WTC11 (cell line): ENCODE measurements at regions not wholly inside any gene's neighbourhood (a gene's known extent, or its start where the extent isn't known, plus 50 kb on each side); places are given as distances from the start of the nearest gene placed in this dataset.

Experiments used
- ATAC-seq: fragments of 200-7000 bp; cut with Tn5 transposase; 2 replicates; pipeline ENCODE4 v1.10.0; 2021; ENCODE audit warnings: mild to moderate bottlenecking, moderate library complexity
- CTCF ChIA-PET: fragments of 300-600 bp; sonication (Branson Sonifier 250); formaldehyde crosslinking; loops from one replicate; lab custom pipeline; 2021; ENCODE audit warnings: antibody characterized with exemption; lab: Charles Lee
- POLR2A ChIA-PET: fragments of 350-600 bp; sonication (Branson Sonifier 250); formaldehyde crosslinking; loops from one replicate; lab custom pipeline; 2021; ENCODE audit warnings: antibody characterized with exemption; lab: Charles Lee
- DNase-seq: peaks from one replicate; pipeline ENCODE4 v3.0.0; 2021; ENCODE audit warnings: low spot score
- H3K27ac Mint-ChIP-seq: 2 replicates; pipeline ENCODE4 v1.8.0; 2021; ENCODE audit warnings: mixed read lengths
- H3K27me3 Mint-ChIP-seq: 2 replicates; pipeline ENCODE4 v1.8.0; 2021; ENCODE audit warnings: low read depth, mild to moderate bottlenecking, moderate library complexity, mixed read lengths
- H3K36me3 Mint-ChIP-seq: 2 replicates; pipeline ENCODE4 v1.8.0; 2021; ENCODE audit warnings: mixed read lengths
- H3K4me1 Mint-ChIP-seq: 2 replicates; pipeline ENCODE4 v1.8.0; 2022; ENCODE audit warnings: mixed read lengths
- H3K4me3 Mint-ChIP-seq: 2 replicates; pipeline ENCODE4 v1.8.0; 2021; ENCODE audit warnings: mild to moderate bottlenecking, moderate library complexity, mixed read lengths
- H3K9me3 Mint-ChIP-seq: 2 replicates; pipeline ENCODE4 v1.8.0; 2021; ENCODE audit warnings: mixed read lengths
- FOXK1 ChIP-seq: sonication (generic); formaldehyde crosslinking; IDR thresholded peaks from 2 replicates; pipeline ENCODE4 v1.8.0; 2022; ENCODE audit warnings: mild to moderate bottlenecking, moderate library complexity, missing genetic modification reagents
- GTF2I ChIP-seq: fragments of 250-450 bp; sonication (Bioruptor Pico); conservative IDR thresholded peaks from 2 replicates; pipeline ENCODE4 v1.4.0; 2021; ENCODE audit warnings: mild to moderate bottlenecking
- NFE2L1 ChIP-seq: sonication (generic); formaldehyde crosslinking; IDR thresholded peaks from 2 replicates; pipeline ENCODE4 v1.8.1; 2023; ENCODE audit warnings: missing genetic modification reagents
- SMAD4 ChIP-seq: sonication (generic); formaldehyde crosslinking; IDR thresholded peaks from 2 replicates; pipeline ENCODE4 v1.8.0; 2022; ENCODE audit warnings: mild to moderate bottlenecking, missing genetic modification reagents
- SP1 ChIP-seq: sonication (generic); formaldehyde crosslinking; conservative IDR thresholded peaks from 2 replicates; pipeline ENCODE4 v1.8.1; 2022; ENCODE audit warnings: missing genetic modification reagents
- ZNF138 ChIP-seq: sonication (generic); formaldehyde crosslinking; conservative IDR thresholded peaks from 2 replicates; pipeline ENCODE4 v1.8.1; 2022; ENCODE audit warnings: mild to moderate bottlenecking, moderate library complexity, missing genetic modification reagents
- TF ChIP-seq, protein P1 (sequence below): fragments of 200-600 bp; IDR thresholded peaks from 2 replicates; pipeline ENCODE4 v1.8.0; 2022; ENCODE audit warnings: antibody characterized with exemption
- TF ChIP-seq, protein P2 (sequence below): sonication (generic); formaldehyde crosslinking; IDR thresholded peaks from 2 replicates; pipeline ENCODE4 v1.8.1; 2023; ENCODE audit warnings: mild to moderate bottlenecking, missing genetic modification reagents, moderate library complexity
- TF ChIP-seq, protein P3 (sequence below): sonication (generic); formaldehyde crosslinking; IDR thresholded peaks from 2 replicates; pipeline ENCODE4 v1.8.1; 2022; ENCODE audit warnings: missing genetic modification reagents, borderline replicate concordance
- TF ChIP-seq, protein P4 (sequence below): sonication (generic); formaldehyde crosslinking; IDR thresholded peaks from 2 replicates; pipeline ENCODE4 v1.8.1; 2022; ENCODE audit warnings: low read depth, missing genetic modification reagents, borderline replicate concordance
- TF ChIP-seq, protein P5 (sequence below): sonication (generic); formaldehyde crosslinking; IDR thresholded peaks from 2 replicates; pipeline ENCODE4 v1.8.0; 2022; ENCODE audit warnings: missing genetic modification reagents
- TF ChIP-seq, protein P6 (sequence below): fragments of 250-450 bp; sonication (Bioruptor Pico); conservative IDR thresholded peaks from 2 replicates; pipeline ENCODE4 v1.9.0; 2021; ENCODE audit warnings: mild to moderate bottlenecking

DNA sequence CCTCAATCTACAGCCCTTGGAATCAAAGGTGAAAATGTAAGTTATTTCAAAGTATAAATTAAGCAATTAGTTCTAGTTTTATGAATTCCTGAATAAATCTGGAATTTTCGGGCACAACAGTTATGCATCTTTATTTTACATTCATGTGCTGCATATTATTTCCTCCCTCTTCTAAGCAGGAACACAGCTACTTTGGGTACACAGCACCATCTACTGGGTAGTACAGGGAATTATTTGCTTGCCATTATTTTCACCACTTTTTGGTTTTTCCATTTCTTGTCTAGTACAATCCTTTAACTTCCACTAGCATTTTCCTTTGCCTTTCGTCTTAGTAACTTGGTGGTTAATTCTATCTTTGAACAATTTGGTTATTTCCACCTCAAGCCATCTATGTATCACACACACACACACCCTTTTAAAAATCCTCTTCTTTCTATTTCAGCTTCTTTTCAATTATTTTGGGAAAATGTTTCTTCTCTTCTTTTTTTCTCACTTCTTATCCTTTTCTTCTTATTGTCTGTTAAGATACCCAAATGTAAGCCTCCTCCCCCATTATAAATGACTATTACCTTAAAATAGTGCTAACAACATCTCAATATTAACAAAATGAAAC, 451.0 kb downstream of the MFSD1 start:
- H3K27me3 Mint-ChIP-seq = no peaks in the 10 kb centered on the region; the same call in 1 of the 2 replicates
- no peak for DNase-seq
- no peak overlapping the region for H3K4me3 Mint-ChIP-seq
- ChIA-PET CTCF (interaction anchor here (0.7 to 2.4 kb wide), 15 partner anchors 8 to 525 kb away, joined by 3 to 8 read pairs (median 4); partner anchors contain the start of gene MFSD1), POLR2A (no interaction called here)
- TF ChIP-seq, protein P1, sequence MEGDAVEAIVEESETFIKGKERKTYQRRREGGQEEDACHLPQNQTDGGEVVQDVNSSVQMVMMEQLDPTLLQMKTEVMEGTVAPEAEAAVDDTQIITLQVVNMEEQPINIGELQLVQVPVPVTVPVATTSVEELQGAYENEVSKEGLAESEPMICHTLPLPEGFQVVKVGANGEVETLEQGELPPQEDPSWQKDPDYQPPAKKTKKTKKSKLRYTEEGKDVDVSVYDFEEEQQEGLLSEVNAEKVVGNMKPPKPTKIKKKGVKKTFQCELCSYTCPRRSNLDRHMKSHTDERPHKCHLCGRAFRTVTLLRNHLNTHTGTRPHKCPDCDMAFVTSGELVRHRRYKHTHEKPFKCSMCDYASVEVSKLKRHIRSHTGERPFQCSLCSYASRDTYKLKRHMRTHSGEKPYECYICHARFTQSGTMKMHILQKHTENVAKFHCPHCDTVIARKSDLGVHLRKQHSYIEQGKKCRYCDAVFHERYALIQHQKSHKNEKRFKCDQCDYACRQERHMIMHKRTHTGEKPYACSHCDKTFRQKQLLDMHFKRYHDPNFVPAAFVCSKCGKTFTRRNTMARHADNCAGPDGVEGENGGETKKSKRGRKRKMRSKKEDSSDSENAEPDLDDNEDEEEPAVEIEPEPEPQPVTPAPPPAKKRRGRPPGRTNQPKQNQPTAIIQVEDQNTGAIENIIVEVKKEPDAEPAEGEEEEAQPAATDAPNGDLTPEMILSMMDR = peak; percentile 80
- TF ChIP-seq, protein P2, sequence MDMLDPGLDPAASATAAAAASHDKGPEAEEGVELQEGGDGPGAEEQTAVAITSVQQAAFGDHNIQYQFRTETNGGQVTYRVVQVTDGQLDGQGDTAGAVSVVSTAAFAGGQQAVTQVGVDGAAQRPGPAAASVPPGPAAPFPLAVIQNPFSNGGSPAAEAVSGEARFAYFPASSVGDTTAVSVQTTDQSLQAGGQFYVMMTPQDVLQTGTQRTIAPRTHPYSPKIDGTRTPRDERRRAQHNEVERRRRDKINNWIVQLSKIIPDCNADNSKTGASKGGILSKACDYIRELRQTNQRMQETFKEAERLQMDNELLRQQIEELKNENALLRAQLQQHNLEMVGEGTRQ = no peak
- H3K9me3 Mint-ChIP-seq = no peaks in the 10 kb centered on the region
- H3K4me1 Mint-ChIP-seq = no peaks in the 10 kb centered on the region
- H3K27ac Mint-ChIP-seq = no peak overlapping the region
- H3K36me3 Mint-ChIP-seq = no peaks in the 10 kb centered on the region
- ATAC-seq = peak; percentile 34; the same call in 1 of the 2 replicates

DNA sequence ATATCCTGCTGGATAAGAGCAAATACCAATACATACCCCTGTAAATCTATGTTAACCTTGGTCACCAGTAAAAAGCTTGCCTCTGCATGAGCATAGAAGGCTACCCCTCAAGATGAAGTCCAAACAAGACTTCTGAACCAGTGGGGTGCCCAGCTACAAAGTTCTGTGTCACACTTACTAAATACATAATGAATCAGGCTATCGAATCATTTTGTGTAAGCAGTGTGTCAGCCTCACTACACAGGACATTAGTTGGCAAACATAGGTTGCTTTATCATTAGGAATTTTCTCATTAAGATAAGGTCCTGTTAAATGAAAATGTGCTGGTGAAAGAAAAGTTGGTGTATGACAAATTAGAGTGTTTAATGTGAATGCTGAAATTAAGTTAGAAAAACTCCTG, 452.0 kb downstream of the MFSD1 start:
- Mint-ChIP-seq H3K27ac (no peak overlapping the region), H3K4me1 (no peaks in the 10 kb centered on the region), H3K4me3 (no peak overlapping the region), H3K36me3 (no peaks in the 10 kb centered on the region), H3K27me3 (no peaks in the 10 kb centered on the region; the same call in 1 of the 2 replicates), H3K9me3 (no peaks in the 10 kb centered on the region)
- POLR2A ChIA-PET = no interaction called here
- TF ChIP-seq NFE2L1 (CRISPR knock-in tag) = no peak
- TF ChIP-seq GTF2I (CRISPR knock-in tag) = no peak
- TF ChIP-seq ZNF138 (CRISPR knock-in tag) = no peak
- TF ChIP-seq, protein P3, sequence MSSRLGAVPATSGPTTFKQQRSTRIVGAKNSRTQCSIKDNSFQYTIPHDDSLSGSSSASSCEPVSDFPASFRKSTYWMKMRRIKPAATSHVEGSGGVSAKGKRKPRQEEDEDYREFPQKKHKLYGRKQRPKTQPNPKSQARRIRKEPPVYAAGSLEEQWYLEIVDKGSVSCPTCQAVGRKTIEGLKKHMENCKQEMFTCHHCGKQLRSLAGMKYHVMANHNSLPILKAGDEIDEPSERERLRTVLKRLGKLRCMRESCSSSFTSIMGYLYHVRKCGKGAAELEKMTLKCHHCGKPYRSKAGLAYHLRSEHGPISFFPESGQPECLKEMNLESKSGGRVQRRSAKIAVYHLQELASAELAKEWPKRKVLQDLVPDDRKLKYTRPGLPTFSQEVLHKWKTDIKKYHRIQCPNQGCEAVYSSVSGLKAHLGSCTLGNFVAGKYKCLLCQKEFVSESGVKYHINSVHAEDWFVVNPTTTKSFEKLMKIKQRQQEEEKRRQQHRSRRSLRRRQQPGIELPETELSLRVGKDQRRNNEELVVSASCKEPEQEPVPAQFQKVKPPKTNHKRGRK (CRISPR knock-in tag) = no peak
- TF ChIP-seq, protein P4, sequence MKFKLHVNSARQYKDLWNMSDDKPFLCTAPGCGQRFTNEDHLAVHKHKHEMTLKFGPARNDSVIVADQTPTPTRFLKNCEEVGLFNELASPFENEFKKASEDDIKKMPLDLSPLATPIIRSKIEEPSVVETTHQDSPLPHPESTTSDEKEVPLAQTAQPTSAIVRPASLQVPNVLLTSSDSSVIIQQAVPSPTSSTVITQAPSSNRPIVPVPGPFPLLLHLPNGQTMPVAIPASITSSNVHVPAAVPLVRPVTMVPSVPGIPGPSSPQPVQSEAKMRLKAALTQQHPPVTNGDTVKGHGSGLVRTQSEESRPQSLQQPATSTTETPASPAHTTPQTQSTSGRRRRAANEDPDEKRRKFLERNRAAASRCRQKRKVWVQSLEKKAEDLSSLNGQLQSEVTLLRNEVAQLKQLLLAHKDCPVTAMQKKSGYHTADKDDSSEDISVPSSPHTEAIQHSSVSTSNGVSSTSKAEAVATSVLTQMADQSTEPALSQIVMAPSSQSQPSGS = no peak
- TF ChIP-seq, protein P5, sequence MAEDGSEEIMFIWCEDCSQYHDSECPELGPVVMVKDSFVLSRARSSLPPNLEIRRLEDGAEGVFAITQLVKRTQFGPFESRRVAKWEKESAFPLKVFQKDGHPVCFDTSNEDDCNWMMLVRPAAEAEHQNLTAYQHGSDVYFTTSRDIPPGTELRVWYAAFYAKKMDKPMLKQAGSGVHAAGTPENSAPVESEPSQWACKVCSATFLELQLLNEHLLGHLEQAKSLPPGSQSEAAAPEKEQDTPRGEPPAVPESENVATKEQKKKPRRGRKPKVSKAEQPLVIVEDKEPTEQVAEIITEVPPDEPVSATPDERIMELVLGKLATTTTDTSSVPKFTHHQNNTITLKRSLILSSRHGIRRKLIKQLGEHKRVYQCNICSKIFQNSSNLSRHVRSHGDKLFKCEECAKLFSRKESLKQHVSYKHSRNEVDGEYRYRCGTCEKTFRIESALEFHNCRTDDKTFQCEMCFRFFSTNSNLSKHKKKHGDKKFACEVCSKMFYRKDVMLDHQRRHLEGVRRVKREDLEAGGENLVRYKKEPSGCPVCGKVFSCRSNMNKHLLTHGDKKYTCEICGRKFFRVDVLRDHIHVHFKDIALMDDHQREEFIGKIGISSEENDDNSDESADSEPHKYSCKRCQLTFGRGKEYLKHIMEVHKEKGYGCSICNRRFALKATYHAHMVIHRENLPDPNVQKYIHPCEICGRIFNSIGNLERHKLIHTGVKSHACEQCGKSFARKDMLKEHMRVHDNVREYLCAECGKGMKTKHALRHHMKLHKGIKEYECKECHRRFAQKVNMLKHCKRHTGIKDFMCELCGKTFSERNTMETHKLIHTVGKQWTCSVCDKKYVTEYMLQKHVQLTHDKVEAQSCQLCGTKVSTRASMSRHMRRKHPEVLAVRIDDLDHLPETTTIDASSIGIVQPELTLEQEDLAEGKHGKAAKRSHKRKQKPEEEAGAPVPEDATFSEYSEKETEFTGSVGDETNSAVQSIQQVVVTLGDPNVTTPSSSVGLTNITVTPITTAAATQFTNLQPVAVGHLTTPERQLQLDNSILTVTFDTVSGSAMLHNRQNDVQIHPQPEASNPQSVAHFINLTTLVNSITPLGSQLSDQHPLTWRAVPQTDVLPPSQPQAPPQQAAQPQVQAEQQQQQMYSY = no peak
- no peak for TF ChIP-seq FOXK1
- no peak for TF ChIP-seq SP1 (CRISPR knock-in tag)
- TF ChIP-seq, protein P6, sequence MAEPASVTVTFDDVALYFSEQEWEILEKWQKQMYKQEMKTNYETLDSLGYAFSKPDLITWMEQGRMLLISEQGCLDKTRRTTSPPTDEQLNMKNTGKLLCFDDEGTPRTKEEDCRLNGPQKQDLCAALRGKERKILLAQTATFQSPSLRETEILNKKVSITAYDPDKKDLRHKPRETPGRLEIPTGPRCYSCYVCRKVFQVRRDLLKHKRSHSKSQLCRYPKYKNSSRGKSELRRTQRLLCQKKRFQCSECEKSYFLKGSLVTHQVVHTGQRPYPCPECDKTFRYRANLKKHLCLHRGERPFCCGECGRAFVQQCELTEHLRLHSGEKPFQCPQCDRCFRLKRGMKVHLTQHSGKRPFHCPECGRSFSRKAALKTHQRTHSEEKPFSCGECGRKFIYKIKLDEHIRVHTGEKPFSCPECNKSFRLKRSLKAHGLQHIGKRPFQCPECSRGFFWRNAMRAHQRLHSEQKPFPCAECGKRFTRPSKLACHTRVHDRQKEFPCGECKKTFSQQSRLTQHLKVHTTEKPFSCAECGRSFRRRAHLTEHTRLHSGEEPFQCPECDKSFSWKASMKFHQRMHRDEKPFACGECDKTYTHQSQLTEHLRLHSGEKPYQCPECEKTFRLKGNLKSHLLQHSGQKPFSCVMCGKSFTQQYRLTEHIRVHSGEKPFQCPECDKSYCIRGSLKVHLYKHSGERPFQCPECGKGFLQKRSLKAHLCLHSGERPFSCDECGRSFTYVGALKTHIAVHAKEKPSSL (CRISPR knock-in tag) = no peak
- no peak for TF ChIP-seq SMAD4
- CTCF ChIA-PET = interaction anchor here (1.7 kb wide), 2 partner anchors 178 to 338 kb away, joined by 4 read pairs; no protein-coding TSS in a partner anchor
- ATAC-seq (no peak), DNase-seq (no peak)
